ENCODE measurements at regions not wholly inside any gene's neighbourhood (a gene's known extent, or its start where the extent isn't known, plus 50 kb on each side); places are given as distances from the start of the nearest gene placed in this dataset.

GRCh38 chr13:30829145-30829832 lies 76.8 kb upstream of the MEDAG start:
- no peak for TF ChIP-seq GATA2 (IDR thresholded peaks at IDR 0.05; ENCODE audit: low read depth, low read length)
- TF ChIP-seq GATA3 (IDR thresholded peaks at IDR 0.05; ENCODE audit: low read depth, low read length): no peak
